ENCODE measurements at regions not wholly inside any gene's neighbourhood (a gene's known extent, or its start where the extent isn't known, plus 50 kb on each side); places are given as distances from the start of the nearest gene placed in this dataset.

DNA sequence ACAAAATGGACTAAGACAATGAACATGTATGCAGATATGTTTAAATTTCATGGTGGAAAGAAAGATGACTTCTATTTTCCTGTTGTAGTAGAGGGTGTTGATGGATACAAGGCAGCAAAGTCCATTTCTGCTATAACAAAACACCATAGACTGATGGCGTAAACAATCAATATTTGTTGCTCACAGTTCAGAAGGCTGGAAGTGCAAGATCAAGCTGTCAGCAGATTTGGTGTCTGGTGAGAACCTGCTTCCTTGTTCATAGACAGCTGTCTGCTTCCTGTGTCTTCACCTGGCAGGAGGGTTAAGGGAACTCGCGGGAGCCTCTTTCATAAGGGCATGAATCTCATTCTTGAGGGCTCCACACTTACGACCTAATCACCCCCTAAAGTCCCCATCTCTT, 83.0 kb upstream of the ELOVL5 start:
- H3K4me3 ChIP-seq (ENCODE audit: low read depth in 1 of 2, low read length in 1 of 2) = no peak overlapping the region
- H3K36me3 ChIP-seq = no peaks in the 10 kb centered on the region
- no peaks in the 10 kb centered on the region for H3K9me3 ChIP-seq
- no peak for TF ChIP-seq CTCF (IDR thresholded peaks at IDR 0.05)
- H3K27ac ChIP-seq = no peak overlapping the region
- H3K4me1 ChIP-seq (ENCODE audit: control insufficient read depth in 1 of 2, insufficient read depth in 1 of 2, low read depth in 1 of 2, low read length in 1 of 2) = peaks cover 9 to 13% of the 10 kb centered on the region in 2 experiments
- H3K27me3 ChIP-seq = no peaks in the 10 kb centered on the region

DNA sequence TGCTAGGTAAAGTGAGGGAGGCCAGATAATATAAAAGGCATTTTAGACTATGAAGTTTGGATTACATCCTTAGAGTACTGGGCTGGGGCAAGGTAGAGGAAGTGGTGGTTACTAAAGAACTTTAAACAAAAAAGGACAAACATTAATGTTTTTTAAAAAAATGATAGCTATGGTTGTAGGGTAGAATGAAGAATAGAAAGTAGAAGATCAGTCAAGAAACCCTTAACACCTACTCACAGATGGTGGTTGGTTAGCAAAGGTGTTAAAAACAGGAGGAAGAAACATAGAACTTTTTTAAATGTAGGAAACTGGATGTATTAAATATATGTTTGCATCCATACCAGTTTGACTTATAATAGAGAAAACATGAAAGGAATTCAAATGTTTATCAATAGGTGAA, 80.7 kb upstream of the ELOVL5 start:
- Histone ChIP-seq H3K4me1 (ENCODE audit: control insufficient read depth in 1 of 2, insufficient read depth in 1 of 2, low read depth in 1 of 2, low read length in 1 of 2) (peaks cover 9 to 13% of the 10 kb centered on the region in 2 experiments), H3K36me3 (no peaks in the 10 kb centered on the region), H3K27ac (no peak overlapping the region), H3K4me3 (ENCODE audit: low read depth in 1 of 2, low read length in 1 of 2) (no peak overlapping the region), H3K9me3 (no peaks in the 10 kb centered on the region), H3K27me3 (no peaks in the 10 kb centered on the region)
- no peak for TF ChIP-seq CTCF (IDR thresholded peaks at IDR 0.05)

GRCh38 chr6:53428886-53429285, 80.1 kb upstream of the ELOVL5 start:
- H3K36me3 ChIP-seq = no peaks in the 10 kb centered on the region
- H3K4me3 ChIP-seq (ENCODE audit: low read depth in 1 of 2, low read length in 1 of 2) = no peak overlapping the region
- no peak overlapping the region for H3K27ac ChIP-seq
- TF ChIP-seq CTCF (IDR thresholded peaks at IDR 0.05) = no peak
- peaks cover 9 to 13% of the 10 kb centered on the region in 2 experiments for H3K4me1 ChIP-seq (ENCODE audit: control insufficient read depth in 1 of 2, insufficient read depth in 1 of 2, low read depth in 1 of 2, low read length in 1 of 2)
- H3K27me3 ChIP-seq = no peaks in the 10 kb centered on the region
- H3K9me3 ChIP-seq = no peaks in the 10 kb centered on the region

- no peaks in the 10 kb centered on the region for H3K9me3 ChIP-seq
- no peak for TF ChIP-seq CTCF (IDR thresholded peaks at IDR 0.05)
- H3K4me1 ChIP-seq (ENCODE audit: control insufficient read depth in 1 of 2, insufficient read depth in 1 of 2, low read depth in 1 of 2, low read length in 1 of 2) = peaks cover 3% of the 10 kb centered on the region in 2 experiments
- no peaks in the 10 kb centered on the region for H3K36me3 ChIP-seq
- no peaks in the 10 kb centered on the region for H3K27me3 ChIP-seq
- no peak overlapping the region for H3K4me3 ChIP-seq (ENCODE audit: low read depth in 1 of 2, low read length in 1 of 2)
- no peak overlapping the region for H3K27ac ChIP-seq
These were observed 78.0 kb upstream of the ELOVL5 start for GRCh38 chr6:53426667-53427270.

DNA sequence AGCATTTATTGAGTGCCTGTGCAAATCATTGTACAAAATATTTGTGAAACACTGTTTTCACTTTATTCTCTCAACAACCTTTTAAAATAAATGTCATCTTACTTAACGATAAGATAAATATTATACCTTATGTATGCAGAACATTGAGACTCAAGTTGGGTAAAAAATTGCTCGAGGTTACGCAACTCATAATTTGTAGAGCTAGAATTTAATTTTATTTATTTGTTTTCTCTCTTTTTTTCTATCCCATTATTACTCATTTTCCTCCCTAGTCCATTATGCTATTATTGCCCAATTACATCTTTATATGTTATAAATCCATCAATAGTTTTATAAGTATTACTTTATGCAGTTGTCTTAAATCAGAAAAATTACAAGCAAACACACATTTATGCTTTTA, 77.4 kb upstream of the ELOVL5 start:
- TF ChIP-seq CTCF (IDR thresholded peaks at IDR 0.05) = no peak
- Histone ChIP-seq H3K27ac (no peak overlapping the region), H3K27me3 (no peaks in the 10 kb centered on the region), H3K36me3 (no peaks in the 10 kb centered on the region), H3K9me3 (no peaks in the 10 kb centered on the region), H3K4me1 (ENCODE audit: control insufficient read depth in 1 of 2, insufficient read depth in 1 of 2, low read depth in 1 of 2, low read length in 1 of 2) (no peaks in the 10 kb centered on the region), H3K4me3 (ENCODE audit: low read depth in 1 of 2, low read length in 1 of 2) (no peak overlapping the region)

All from neutrophil (primary cell).